NCI-H526 treated with DMSO at 0.1 percent for 48 hours (cell line): ENCODE measurements at regions not wholly inside any gene's neighbourhood (a gene's known extent, or its start where the extent isn't known, plus 50 kb on each side); places are given as distances from the start of the nearest gene placed in this dataset.

Experiments used
- DNase-seq: peaks from one replicate; lab custom pipeline; 2025; lab: John Stamatoyannopoulos, UW

DNA sequence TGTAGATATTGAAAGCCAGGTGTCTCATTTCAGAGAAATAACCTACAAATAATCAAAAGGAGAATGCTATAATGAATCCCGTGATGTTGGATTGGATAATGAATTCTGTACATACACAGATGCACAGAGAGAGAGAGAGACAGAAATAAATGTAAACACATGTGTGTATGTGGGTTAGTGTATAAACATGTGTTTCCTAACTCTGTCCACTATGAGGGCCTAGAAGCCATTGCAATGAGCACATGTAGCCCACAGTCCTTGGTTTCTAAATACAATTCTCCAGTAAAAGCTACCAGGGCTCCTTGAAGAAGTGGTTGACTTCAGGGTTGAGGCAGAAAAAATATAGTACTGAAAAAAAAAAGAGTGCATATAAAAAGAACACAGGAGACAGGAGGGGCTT is 109.5 kb downstream of the INHBB start:
- no peak for DNase-seq

DNA sequence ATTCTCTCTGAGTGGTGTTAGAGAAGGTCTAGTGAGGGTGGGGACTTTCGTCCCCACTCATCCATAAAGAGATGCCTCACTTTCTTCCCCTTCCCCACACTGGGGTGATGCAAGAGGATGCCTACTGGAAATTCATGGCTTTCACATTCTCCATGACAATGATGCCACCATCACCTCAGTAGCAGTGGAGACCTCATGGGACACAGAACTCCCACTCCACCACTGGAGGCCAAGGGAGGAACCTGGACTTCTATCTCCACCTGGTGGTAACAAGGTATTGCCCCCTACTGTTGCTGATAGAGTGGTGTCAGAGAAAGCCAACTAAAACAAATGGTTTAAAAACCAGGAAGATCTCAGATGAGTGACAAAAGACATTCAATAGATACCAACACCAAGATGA is 110.9 kb downstream of the INHBB start:
- DNase-seq, result no peak

GRCh38 chr2:120460511-120460910 is 114.6 kb downstream of the INHBB start:
- DNase-seq, result no peak

- no peak for DNase-seq
Measured at GRCh38 chr2:120461092-120461491, 115.2 kb downstream of the INHBB start.

- no peak for DNase-seq
Measured at GRCh38 chr2:120461546-120462537, 115.9 kb downstream of the INHBB start.

DNA sequence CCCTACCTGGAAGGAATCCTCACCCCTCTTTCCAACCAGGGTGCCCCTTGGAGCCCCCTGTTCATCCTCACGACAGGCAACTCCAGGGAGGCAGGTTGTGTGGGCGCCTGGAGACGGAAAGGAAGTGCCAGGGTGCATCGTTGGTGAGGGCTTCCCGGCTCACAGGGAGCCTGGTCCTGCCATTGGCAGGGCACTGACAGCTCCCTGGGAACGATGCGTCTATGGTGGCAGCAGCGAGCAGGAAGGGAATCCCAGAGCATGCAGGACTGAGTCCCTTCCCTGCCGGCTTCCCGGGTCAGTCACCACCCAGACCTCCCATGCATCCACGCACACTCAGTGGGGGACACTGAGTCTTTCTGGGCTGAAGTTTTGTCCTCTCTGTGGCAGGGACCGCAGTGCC is 117.6 kb downstream of the INHBB start:
- DNase-seq, result no peak

GRCh38 chr2:120463996-120464395 is 118.1 kb downstream of the INHBB start:
- DNase-seq, result no peak

- DNase-seq, result no peak
Measured at GRCh38 chr2:120464448-120464931, 118.6 kb downstream of the INHBB start.

GRCh38 chr2:120465012-120465700 is 119.2 kb downstream of the INHBB start:
- no peak for DNase-seq

DNA sequence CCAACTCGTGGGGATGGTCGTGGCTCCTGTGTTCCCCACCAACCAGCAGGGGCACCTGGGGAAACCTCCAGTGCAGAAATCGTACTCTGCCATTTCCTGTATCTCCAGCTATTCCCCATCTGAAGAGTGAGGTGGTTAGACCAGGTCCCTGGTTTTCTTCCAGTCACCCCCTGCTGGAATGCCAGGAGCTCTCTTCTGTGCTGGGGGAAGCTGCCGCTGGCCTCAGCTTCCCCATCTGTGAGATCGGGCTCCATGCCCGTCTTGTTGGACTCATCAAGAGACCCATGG is 119.7 kb downstream of the INHBB start:
- DNase-seq, result no peak

DNA sequence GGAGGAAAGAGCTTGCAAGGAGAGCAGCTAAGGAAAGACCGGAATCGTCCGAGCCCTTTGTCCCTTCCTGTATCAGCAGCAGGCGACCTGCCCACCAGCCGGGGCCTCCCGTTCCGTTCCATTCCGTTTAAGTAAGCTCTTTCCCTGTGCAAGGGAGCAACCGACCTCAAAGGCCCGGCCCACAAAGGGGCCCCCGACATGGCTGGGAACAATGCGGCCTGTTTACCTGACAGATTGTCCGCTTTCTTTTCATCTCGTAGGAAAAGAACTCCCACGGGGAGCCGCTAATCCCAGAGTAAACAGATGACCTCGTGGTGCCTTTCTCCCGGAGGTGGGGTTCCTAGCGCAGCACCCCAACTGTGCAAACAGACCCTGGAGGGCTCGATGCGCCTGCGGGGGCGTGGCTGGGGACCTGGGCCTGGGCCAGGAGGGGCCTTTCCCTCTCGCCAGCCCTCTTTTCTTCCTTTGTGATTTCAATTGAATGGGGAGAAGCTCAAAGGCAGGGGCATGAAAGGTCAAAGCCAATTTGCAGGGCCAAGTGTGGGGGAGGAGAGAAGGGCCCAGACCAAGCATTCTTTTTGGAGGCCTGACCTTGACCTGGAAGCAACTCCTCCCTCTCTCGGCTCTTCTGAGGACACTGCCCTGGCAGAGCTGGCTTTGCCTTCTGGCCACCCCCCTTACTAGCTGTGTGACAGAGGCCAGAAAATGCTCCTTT is 120.2 kb downstream of the INHBB start:
- no peak for DNase-seq

GRCh38 chr2:120466704-120467054 is 120.7 kb downstream of the INHBB start:
- no peak for DNase-seq

DNA sequence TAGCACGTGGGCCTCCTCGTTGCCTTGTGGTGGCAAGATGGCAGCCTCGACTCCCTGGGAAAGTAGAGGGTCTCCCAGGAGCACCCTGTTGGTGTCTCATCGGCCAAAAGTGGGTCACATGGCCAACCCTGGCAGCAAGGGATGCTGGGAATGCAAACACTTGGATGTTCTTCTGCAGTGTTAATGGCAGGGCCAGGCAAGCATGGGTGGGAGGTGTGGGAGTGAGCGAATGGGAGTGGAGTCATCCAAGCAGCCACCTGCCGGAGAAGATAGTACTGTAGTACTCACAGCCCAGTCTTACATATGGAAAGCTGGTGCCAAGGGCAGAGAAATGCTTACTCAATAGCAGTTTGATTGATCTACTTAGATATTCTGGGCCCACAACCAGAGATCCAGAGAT is 122.2 kb downstream of the INHBB start:
- no peak for DNase-seq

DNA sequence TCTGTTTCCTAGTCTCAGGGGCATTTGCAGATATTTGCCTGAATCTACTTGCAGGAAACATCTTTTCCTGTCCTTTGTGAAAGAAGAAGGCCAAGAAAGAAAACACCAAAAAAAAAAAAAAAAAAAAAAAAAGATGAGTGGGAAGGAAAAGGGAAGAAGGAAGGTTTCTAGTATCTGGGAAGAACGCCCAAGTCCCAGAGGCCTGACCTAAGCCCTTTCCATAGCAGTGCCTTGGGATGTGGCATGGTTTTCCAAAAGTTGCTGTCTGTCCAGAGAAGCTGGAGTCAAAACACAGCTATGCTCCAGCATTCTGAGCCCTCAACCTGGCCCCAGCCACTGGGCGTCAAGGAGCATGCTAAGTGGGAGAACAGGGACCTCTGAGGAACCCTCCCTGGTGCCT is 123.5 kb downstream of the INHBB start:
- DNase-seq, result no peak

DNA sequence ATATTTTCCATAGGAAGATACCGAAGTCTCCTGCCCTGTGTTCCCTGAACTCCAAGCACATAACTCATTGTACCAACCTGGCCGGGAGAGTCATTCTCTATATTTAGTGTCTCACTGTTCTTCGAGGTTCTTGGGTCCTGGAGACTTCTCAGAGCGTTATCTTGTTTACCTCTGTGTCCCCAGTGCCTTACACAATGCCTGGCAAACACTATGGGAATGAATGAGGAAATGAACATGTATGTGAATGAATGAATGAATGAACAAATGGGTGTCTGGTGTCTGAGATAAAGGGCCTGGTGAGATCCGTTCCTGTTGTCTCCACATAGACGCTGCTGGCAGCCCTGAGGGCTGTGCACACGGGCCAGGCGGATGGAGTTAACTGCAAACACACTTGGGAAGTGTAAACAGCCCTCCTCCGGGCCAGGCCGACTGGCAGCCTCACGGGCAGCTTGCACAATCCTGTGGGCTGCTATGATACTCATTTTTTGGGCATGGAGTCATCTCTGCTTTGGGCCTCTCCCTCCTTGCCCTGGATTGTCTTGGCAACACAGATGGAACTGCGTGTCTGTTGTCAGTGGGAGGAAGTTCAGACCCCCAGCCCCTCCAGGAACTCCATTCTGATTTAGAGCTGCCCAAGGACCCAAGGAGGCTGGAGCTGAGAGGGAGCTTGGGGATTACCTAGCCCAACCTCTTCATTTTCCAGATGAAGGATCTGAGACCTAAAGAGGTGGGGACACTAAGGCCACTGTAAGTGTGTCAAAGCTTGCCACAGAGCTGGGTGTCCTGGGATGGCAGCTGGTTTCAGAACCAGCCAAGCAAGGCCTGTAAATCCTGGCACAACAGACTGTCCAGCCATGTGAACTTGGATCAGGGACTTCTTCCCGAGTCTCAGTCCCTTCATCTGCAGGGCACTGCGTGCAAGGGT is 124.4 kb downstream of the INHBB start:
- DNase-seq, result no peak

- no peak for DNase-seq
Measured at GRCh38 chr2:120471166-120471565, 125.2 kb downstream of the INHBB start.

GRCh38 chr2:120472031-120472430 is 126.1 kb downstream of the INHBB start:
- DNase-seq, result no peak

GRCh38 chr2:120472891-120473309 is 127.0 kb downstream of the INHBB start:
- no peak for DNase-seq

- no peak for DNase-seq
Measured at GRCh38 chr2:120473522-120474271, 127.8 kb downstream of the INHBB start.

DNA sequence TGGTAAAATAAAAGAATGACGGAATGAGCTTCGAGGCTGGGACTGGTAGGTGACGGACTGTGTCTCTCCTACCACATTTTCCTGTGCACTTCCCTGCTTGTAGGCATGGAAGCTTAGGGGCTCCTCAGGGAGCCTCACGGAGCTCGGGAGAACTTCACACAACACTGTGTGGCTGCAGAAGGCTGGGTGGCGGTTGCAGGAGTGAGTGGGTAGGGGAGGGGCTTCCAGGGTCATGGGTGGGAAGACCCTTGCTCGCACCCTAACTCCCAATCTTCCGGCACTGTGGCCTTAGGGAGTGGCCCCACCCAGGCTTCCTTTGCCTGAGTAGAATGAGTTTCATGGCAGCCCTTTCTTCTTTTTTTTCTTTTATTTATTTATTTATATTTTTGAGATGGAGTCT is 128.6 kb downstream of the INHBB start:
- DNase-seq, result no peak

- DNase-seq, result no peak
Measured at GRCh38 chr2:120476141-120476540, 130.2 kb downstream of the INHBB start.
